ENCODE measurements at regions not wholly inside any gene's neighbourhood (a gene's known extent, or its start where the extent isn't known, plus 50 kb on each side); places are given as distances from the start of the nearest gene placed in this dataset.

GRCh38 chr6:56364431-56364826 lies 117.0 kb upstream of the COL21A1 start:
- POLR2A ChIA-PET = no interaction called here
- DNase-seq = no peak
- H3K9me3 Mint-ChIP-seq = no peaks in the 10 kb centered on the region
- no peak overlapping the region for H3K27ac Mint-ChIP-seq
- CTCF ChIA-PET = interaction anchor here (0.8 to 1.9 kb wide), 4 partner anchors 50 to 249 kb away, joined by 3 to 4 read pairs (median 4); no protein-coding TSS in a partner anchor
- H3K36me3 Mint-ChIP-seq (ENCODE audit: low read depth) = no peaks in the 10 kb centered on the region
- no peak overlapping the region for H3K4me3 Mint-ChIP-seq
- intact Hi-C loops (cut with micrococcal nuclease) = no loop called here
- no peak for TF ChIP-seq CTCF (IDR thresholded peaks at IDR 0.05)
- no peaks in the 10 kb centered on the region for H3K4me1 Mint-ChIP-seq (ENCODE audit: low read depth)
- no peaks in the 10 kb centered on the region for H3K27me3 Mint-ChIP-seq
- no peak for ATAC-seq

GRCh38 chr6:56363796-56364430 lies 116.5 kb upstream of the COL21A1 start:
- Mint-ChIP-seq H3K36me3 (ENCODE audit: low read depth) (no peaks in the 10 kb centered on the region), H3K4me1 (ENCODE audit: low read depth) (no peaks in the 10 kb centered on the region), H3K4me3 (no peak overlapping the region), H3K9me3 (no peaks in the 10 kb centered on the region), H3K27me3 (no peaks in the 10 kb centered on the region), H3K27ac (no peak overlapping the region)
- POLR2A ChIA-PET = no interaction called here
- CTCF ChIA-PET = interaction anchor here (0.8 to 1.9 kb wide), 4 partner anchors 49 to 249 kb away, joined by 3 to 4 read pairs (median 4); no protein-coding TSS in a partner anchor
- DNase-seq = no peak
- TF ChIP-seq CTCF (IDR thresholded peaks at IDR 0.05) = no peak
- intact Hi-C loops (cut with micrococcal nuclease) = no loop called here
- no peak for ATAC-seq

GRCh38 chr6:56361812-56362211 lies 114.4 kb upstream of the COL21A1 start:
- DNase-seq = no peak
- TF ChIP-seq CTCF (IDR thresholded peaks at IDR 0.05) = no peak
- Mint-ChIP-seq H3K9me3 (no peaks in the 10 kb centered on the region), H3K27me3 (no peaks in the 10 kb centered on the region), H3K27ac (no peak overlapping the region), H3K36me3 (ENCODE audit: low read depth) (no peaks in the 10 kb centered on the region), H3K4me1 (ENCODE audit: low read depth) (no peaks in the 10 kb centered on the region), H3K4me3 (no peak overlapping the region)
- CTCF ChIA-PET = interaction anchor here (0.8 to 1.0 kb wide), 2 partner anchors 40 to 208 kb away, joined by 3 read pairs; no protein-coding TSS in a partner anchor
- intact Hi-C loops (cut with micrococcal nuclease) = no loop called here
- POLR2A ChIA-PET = interaction anchor here (0.6 kb wide), 1 partner anchor 1632 kb away, joined by 3 read pairs; no protein-coding TSS in a partner anchor
- ATAC-seq = no peak

GRCh38 chr6:56359201-56359899 lies 112.0 kb upstream of the COL21A1 start:
- H3K27ac Mint-ChIP-seq = no peak overlapping the region
- CTCF ChIA-PET = interaction anchor here (1.0 to 4.2 kb wide), 3 partner anchors 45 to 236 kb away, joined by 3 to 23 read pairs (median 15); no protein-coding TSS in a partner anchor
- ATAC-seq (peak; percentile 76), DNase-seq (peak; percentile 73)
- TF ChIP-seq CTCF (IDR thresholded peaks at IDR 0.05) = peak; percentile 71
- intact Hi-C loops (cut with micrococcal nuclease) = loop anchor here (2.0 kb wide), 1 partner anchor 235 kb away; no protein-coding TSS in a partner anchor
- no peaks in the 10 kb centered on the region for H3K9me3 Mint-ChIP-seq
- H3K36me3 Mint-ChIP-seq (ENCODE audit: low read depth) = no peaks in the 10 kb centered on the region
- POLR2A ChIA-PET = no interaction called here
- no peaks in the 10 kb centered on the region for H3K27me3 Mint-ChIP-seq
- H3K4me3 Mint-ChIP-seq = no peak overlapping the region
- no peaks in the 10 kb centered on the region for H3K4me1 Mint-ChIP-seq (ENCODE audit: low read depth)

All from activated CD8-positive, alpha-beta T cell treated with anti-CD3 and anti-CD28 coated beads for 36 hours (primary cell).